K562 (cell line): ENCODE measurements at regions not wholly inside any gene's neighbourhood (a gene's known extent, or its start where the extent isn't known, plus 50 kb on each side); places are given as distances from the start of the nearest gene placed in this dataset.

Experiments
- ATF2 ChIP-seq: sonication (generic); formaldehyde crosslinking; IDR thresholded peaks from 2 replicates; pipeline ENCODE4 v1.8.1; 2022; ENCODE audit warnings: missing genetic modification reagents
- CBX3 ChIP-seq, 2 experiments: IDR thresholded peaks; 1 replicate in 1 of 2; 2 replicates in 1 of 2; pipeline ENCODE4 v1.6.1; 2012; ENCODE audit warnings: inconsistent platforms in 2 of 2, low read length in 2 of 2, borderline replicate concordance in 1 of 2, control low read depth in 1 of 2
- CLOCK ChIP-seq: fragments of 250-450 bp; sonication (Bioruptor Pico); IDR thresholded peaks from 2 replicates; pipeline ENCODE4 v1.4.0; 2020; ENCODE audit warnings: mild to moderate bottlenecking, moderate library complexity, borderline replicate concordance
- MITF ChIP-seq: IDR thresholded peaks from 2 replicates; pipeline ENCODE4 v1.6.1; 2014; ENCODE audit warnings: antibody characterized with exemption
- MLLT1 ChIP-seq, 2 experiments: fragments of 450-650 bp; IDR thresholded peaks; 2 replicates each; pipeline ENCODE4 v1.6.1; 2016
- SMAD1 ChIP-seq: fragments of 150-350 bp; IDR thresholded peaks from 2 replicates; pipeline ENCODE4 v1.6.1; 2014; ENCODE audit warnings: low read length, low read depth; ENCODE audit not compliant: partially characterized antibody
- ZBTB33 ChIP-seq: sonication (generic); formaldehyde crosslinking; IDR thresholded peaks from 2 replicates; pipeline ENCODE4 v1.8.1; 2023; ENCODE audit warnings: mild to moderate bottlenecking, missing genetic modification reagents
- ZNF197 ChIP-seq: fragments of 200-800 bp; sonication (Bioruptor generic); IDR thresholded peaks from 2 replicates; pipeline ENCODE4 v1.6.1; 2016; ENCODE audit warnings: low read depth, missing genetic modification characterization, missing compliant biosample characterization
- ZNF318 ChIP-seq, 2 experiments: fragments of 450-650 bp; IDR thresholded peaks; 2 replicates each; pipeline ENCODE4 v1.6.1; 2016; ENCODE audit warnings: mild to moderate bottlenecking in 2 of 2, borderline replicate concordance in 1 of 2, low read depth in 1 of 2, moderate library complexity in 1 of 2

- TF ChIP-seq MLLT1 (IDR thresholded peaks at IDR 0.05) (no peak), ZNF197 (CRISPR knock-in tag) (no peak), ZBTB33 (CRISPR knock-in tag) (no peak), CBX3 (IDR thresholded peaks at IDR 0.05; ENCODE audit: borderline replicate concordance in 1 of 2, low read length in 2 of 2) (peak in 1 of 2 experiments; percentile 81; a peak in 1 of 3 replicates), MITF (no peak), CLOCK (CRISPR knock-in tag) (no peak), SMAD1 (no peak), ZNF318 (IDR thresholded peaks at IDR 0.05; ENCODE audit: borderline replicate concordance in 1 of 2, low read depth in 1 of 2) (no peak), ATF2 (CRISPR knock-in tag) (no peak)
Measured at GRCh38 chr7:153576096-153576495, 476.1 kb upstream of the DPP6 start (continued).
